HG03025 (cell line): ENCODE measurements at regions not wholly inside any gene's neighbourhood (a gene's known extent, or its start where the extent isn't known, plus 50 kb on each side); places are given as distances from the start of the nearest gene placed in this dataset.
A peak's percentile ranks its signal among the peaks of the same experiment; 100 is the strongest.

ENCODE experiments used
- ATAC-seq: cut with Tn5 transposase; IDR thresholded peaks from one replicate; pipeline ENCODE4 v1.9.1; 2021; ENCODE audit warnings: mild to moderate bottlenecking, moderate library complexity; ENCODE audit not compliant: unreplicated experiment, low FRiP score

DNA sequence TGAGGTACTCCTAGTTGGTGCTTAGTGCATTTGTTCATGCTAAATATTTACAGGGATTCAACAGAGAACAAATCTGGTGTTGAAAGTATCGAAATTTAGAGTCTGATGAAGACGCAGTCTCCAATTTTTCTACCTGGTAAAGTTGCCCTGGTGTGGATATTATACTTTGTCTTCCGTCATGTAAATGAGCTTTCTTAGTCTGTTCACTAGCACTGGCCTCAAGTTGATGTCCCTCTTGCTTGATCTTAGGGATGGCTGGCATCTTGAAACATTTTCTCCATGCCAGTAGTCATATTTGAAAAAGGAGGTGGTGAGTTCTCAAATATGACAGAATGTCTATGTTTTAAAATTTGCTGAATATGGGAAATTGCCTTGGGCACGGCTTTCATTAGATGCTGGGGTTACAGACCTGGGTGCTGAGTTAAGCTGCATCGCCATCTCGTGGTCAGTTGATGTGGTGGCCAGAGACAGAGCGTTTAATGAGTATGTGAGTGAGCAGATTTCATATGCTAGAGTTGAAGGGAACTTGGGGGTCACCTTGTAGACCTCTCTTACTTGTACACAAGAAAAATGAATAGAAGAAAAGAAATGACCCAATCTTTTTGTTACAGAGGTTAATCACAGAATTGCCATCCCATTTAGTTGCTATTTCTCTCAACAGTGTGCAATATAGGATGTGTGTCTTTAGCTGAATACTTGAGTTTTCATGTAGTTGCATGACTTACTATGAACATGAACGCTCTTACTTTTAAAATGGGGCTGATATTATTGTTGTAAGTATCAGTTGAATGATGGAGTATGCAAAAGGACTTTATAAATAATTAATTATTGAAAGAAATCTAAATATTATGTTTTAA is 172.8 kb upstream of the DCN start:
- peak; percentile 83 for ATAC-seq

DNA sequence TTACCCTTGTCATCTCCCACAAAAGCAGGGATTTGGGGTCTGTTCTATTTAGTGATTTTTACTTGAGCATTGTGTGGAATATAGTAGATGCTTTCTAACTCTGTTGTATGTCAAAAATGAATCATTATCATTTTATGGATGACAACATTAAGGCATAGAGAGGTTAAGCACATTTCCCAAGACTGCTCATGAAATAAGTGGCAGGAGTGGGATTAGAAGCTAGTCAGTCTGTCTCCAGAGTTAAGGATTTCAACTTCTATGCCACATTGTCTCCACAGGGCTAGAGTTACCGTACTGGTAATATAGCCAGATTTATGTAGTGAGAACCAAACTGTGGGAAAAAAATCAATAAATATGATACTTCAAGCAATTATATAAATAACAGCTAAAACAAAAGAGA is 170.6 kb upstream of the DCN start:
- ATAC-seq, result no peak

DNA sequence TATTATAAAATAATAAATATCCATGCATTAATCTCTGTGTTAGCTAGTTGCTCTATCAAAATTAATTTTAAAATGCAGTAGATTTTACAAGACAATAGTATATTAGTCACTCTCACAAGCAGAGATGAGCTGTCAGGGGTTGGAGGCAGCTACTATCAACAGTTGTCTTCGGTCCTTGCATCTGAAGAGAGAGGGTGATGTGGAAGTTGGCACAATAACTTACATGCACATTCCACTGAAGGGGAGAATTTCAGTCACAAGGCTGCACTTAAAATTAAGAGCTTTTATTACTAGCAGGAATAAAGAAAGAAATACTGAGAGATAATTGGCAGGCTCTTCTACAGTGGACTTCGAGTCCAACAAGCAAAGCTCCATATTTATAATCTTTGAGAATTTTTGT is 166.9 kb upstream of the DCN start:
- ATAC-seq, result no peak

DNA sequence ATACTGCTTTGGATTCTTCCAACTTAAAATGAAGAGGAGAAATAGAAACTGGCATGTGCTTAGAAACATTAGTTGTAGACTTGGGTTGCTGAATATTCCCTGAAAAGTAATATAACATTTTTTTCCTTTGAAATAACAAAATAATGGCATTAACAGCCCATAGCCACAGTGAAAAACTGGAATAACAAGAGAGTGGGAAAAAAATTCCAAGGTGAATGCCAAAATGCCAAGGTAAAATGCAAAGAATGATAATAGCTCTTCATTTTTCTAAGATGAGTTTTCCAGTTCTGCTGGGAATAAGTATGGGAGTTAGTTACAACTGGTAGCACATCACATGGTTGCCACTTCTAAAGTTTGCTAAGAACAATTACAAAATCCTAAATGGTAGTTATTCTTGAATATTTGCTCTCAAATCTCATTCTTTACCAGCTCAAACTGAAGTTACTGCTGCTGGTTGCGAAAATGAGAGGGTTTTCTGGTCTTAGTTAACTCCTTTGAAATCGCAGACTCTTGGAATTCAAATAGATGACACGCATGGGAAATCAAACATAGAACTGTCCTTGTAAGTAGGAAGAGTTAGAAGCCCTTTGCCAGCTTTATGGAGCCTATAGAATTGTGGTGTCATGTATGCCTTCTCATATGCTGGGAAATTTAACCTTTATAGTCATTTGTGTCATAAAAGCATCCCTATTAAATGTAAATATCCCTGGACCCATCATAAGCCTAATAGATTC is 165.0 kb upstream of the DCN start:
- no peak for ATAC-seq

DNA sequence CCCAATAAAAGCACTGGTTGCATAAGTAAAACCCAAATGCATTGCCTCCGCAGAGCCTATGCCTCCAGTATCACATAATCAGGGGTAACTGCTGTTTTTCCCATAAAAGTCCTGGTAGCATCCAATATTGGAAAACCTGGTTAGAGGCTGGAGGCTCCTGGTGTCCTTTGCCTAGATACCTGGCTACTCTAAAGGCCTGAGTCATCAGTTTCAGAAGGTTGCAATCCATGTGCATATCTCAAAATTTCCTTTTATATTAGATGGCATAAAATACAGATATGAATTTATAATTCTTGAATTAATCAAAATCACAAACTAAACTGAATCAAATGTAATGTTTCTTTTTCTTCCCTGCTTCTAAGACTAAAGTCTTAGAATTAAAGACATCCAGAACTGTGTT is 164.2 kb upstream of the DCN start:
- no peak for ATAC-seq

DNA sequence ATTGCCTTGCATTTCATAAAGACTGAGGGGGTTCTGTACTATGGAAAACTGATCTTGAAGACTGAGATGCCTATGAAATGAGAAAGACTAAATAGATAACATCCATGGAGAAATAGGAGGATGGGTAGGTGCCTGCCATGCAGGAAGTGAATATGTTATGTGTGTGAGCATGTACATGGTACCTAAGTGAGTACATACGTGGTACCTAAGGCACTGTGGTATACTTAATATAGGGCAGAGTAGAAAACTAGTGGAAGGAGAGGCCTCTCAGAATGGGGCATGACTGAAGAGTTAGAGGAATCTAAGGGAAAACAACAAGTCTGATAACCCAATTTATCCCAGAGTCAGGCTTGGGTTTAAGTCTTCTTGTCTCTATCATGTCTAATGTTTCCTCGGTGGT is 161.8 kb upstream of the DCN start:
- no peak for ATAC-seq

DNA sequence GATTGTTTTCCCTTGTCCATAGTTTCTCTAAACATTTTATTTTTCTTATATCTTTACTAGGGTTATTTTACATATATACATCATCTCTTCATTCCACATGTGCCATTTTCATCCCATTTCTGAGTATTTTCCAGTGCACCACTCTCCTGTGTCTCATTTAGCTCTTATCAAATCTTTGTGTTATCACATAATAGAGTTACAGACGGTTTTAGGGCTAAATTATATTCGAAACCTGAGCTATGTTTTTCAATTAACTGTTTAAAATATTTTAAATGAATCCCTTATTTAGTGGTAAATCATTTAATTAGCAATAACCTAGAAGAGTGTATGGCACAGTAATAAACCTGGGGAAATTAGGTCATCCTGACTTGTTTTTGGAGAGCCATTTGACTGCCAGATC is 160.4 kb upstream of the DCN start:
- no peak for ATAC-seq

DNA sequence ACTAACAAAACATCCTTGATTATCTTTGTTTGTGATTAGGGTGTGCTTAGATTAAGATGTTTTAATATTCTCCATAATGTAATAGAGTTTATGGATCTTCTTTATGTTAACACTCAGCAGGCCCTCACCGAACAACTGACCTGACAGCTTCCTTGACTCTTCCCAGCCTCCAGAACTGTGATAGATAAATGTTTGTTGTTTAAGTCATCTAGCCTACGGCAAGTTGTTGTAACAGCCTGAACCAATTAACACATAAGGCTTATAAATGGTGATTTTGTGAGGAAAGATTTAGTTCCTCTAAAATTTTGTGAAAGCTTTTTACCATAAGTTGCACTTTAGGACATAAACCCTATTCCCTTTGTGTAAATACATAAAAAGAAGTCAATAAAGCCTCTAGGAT is 156.5 kb upstream of the DCN start:
- no peak for ATAC-seq

DNA sequence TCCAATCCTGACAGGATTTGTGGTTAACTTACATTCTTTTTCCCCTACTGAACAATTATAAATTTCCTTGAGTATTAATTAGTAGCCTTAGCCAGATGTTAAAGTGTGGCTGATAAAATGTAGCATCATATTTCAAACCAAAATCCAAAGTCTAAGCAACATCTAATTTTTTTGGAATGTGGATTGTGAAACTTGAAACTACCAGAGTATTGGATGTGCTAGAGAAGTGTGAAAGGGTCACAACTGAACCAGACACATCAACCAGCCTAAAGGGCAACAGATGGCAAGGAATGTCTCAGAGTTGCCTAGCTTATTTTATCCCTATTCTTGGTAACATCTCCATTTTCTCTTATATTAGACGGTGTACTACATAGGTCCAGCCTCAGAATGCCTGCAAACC is 153.1 kb upstream of the DCN start:
- no peak for ATAC-seq

DNA sequence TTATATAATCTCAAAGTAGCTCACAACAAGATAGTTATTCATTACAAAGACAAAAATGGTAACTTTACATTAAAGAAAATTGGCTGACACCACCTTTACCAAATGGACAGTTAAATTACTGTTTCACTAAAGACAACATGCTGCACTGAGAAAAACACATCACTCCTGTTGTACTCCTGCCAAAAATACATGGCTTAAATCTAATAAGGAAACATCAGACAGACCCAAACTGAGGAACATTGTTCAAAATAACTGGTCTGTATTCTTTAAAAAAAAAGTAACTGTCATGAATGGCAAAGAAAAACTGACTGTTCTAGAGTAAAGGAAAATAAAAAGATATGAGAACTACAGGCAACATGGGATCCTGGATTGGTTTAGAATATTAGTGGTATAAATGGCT is 151.3 kb upstream of the DCN start:
- ATAC-seq, result no peak

DNA sequence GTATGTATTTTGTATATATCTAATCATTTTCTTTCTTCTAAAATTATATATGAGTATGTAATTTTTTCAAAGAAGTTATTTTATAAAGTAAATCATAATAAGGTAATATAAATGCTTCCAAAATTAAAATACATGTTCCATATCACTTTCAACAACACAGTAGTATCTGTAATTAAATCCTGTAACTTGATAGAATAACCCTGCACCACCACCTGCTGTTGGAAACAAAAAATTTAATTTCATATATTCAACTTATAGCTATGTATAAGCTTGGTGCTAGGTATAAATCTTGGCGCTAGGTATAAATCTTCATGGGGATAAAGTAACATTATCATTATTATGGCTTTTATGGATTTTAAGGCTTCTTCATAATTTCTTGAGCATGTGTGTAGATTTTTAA is 149.7 kb upstream of the DCN start:
- ATAC-seq, result no peak

DNA sequence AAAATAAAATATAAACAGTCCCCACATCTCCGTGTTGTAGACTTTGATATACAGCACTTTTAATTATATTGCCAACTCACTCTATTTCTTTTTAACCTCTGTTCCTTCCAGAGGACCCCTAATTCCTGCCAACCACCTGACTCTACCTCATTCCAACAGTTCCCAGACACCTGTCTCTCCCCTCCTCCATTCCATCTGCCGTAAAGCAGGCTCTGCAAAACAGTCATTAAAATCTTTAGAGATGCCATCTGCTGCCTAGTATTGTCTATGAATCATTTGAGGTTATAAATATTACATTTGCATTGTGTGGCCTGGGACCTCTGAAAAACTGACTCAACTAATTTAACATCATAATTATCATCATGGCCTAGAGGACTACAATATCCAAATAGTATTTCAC is 148.8 kb upstream of the DCN start:
- no peak for ATAC-seq

DNA sequence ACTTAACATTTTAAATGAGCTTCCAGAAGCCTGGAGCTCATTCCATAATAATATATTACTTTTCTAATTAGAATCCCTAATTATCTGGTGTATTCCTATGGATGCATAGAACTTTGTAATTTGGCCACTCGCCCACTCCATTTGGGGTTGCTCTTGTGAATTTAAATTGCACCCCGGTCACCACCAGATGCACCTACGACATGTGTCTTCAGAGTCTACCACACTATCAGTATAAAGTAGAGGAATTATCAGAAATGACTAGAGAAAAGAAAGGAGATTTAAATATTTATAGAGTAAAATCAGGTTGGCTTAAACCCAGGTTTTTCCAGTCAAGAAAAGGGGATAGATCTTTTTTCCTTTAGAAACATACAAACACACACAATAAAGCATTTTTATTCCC is 145.8 kb upstream of the DCN start:
- no peak for ATAC-seq

DNA sequence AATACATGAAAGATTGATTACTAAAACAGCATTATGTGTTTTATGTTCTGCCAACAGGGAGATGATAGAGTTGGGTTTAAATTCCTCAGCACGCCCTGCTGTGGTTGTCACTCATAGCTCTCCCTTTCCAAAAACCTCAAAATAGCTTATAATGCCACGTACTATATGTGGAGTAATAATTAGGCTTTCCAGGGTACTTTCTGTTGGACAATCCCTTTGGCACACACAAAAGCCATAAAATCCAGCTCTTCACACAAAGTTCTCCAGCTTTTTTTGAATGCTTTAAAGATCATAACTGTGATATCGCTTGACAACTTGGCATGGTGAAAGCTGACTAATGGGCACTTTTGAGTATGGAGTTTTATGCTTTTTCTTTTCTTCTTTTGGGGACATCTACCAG is 145.3 kb upstream of the DCN start:
- ATAC-seq, result no peak

DNA sequence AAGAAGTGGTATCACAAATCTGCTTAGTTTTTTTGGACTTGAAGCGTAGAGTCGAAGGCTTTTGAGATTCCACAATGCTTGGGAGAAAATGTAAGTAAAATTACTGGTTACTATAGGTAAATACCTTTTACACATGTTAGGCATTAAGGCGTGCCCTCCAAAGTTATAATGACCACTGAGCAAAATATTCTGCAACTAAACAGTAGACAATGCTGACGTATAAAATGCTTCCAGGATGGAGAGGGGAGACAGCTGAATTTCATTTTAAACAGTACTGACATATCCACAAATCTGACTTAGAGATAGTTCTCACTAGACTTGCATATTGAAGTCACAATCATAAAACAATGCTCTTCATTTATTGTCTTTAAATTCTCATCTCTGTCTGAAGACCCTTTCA is 144.5 kb upstream of the DCN start:
- ATAC-seq, result no peak

DNA sequence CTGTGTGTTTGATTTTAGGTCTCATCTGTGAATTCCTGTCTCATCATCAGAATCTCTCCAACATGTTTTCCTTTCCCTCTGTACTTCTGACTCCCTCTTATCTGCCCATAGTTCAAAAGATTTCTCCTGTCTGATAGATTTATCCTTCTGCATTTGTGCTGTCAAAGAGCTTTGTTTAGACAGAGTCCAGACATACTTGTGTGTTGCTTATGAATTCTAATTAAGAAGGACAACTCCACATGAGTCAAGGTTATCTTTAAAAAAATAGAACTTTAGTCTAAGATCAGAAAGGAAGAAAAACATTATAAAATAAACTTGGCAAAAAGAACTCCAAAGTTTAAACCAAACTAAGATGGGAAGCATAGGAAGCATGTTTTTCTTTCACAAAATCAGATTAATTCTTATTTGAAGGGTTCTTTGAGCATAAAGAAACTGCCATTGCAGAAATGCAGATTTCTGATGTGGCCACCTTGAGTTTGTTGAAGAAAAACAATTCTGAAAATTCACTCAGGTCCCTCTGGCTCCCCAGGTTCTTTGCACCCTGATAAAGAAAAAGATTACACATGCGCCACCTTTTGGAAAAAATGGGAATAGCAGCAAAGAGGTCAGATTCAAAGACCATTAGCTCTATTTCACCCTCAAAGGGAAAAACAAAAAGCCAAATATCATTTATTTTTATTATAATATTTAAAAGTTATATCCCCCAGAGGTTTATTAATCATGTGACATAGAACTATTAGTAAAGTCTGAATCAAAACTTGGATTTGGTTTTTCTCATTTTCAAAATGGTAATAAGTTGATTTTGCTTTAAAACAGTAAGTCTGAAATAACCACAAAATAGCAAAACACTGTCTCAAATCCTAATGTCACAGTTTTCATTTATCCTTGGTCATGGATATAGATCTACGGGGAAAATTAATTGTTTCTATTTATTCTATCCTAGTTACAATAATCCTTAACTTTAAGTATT is 143.7 kb upstream of the DCN start:
- ATAC-seq, result no peak

DNA sequence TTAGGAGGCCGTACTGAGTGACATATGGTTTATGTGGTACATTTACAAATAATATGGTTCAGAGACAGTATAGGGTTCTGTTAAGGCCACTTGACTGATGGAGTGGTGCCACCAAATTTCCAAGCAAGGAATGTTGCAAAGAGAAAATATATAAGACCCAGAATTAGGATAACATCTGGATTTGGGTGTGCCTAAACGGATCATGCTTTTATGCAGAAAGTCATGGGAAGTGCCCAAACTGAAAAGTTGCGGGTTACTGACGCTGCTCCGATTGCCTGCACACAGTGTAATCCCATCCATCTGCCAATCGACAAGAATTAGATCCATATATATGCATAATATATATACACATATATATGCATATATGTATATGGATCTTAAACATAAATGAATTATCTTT is 138.4 kb upstream of the DCN start:
- ATAC-seq, result no peak

DNA sequence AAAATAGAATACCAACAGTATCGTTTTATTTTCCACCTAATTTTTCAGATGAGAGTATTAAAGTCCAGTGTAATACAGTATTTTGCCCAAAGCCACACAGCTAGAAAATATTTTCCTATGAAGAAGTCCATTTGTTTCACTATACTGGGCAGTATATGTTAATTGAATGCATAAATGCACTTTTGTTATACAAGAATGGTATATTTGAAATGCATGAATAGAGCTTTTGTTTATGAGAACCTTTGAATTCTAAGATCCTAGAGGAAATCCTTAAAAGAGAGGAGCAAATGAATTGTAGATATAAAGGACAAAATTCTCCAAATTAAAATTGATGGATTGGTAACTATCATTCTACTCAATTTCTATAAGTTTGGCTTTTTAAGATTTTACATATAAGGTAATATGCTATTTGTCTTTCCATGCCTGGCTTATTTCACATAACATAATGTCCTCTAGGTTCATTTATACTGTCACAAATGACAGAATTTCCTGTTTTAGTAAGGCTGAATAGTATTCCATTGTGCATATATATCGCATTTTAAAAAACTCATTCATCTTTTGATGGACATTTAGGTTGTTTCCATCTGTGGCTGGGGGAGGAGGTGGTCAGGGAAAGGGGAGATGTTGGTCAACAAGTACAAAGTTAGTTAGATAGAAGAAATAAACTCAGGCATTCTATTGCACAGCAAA is 136.6 kb upstream of the DCN start:
- no peak for ATAC-seq

DNA sequence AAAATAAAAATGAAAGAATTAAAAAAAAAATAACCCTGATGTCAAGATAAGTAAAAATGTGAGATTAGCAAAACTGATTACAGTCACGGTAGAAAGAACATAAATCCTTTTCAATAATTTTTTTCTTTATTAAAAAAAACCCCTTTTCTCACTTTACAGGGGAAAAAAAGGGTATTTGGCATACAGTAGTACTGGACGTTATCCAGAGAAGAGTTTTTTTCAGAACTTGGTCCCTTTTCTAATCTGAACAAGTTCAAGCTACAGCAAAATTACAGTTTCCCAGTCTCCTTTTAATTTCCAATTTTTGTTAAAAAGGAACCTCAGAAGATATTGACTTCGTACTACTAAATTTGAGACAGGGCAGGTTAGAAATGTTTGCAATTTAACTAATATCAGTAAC is 134.7 kb upstream of the DCN start:
- no peak for ATAC-seq

DNA sequence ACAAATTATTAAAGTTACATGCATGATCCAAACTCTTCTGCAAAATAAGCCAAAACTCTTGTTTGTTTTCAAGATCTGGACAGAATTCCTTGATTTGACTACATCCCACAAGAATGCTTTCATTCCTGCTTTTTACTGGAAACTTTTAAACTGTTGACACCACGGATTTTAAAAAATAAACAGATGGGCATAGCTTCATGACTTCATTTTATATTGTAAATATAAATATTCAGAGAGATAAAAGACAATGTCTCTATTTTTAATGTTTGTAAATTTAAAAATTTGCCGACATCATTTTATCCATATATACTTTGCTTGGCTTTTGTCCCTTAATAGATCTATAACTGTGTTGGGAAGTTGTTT is 134.3 kb upstream of the DCN start:
- no peak for ATAC-seq
